ENCODE measurements at regions not wholly inside any gene's neighbourhood (a gene's known extent, or its start where the extent isn't known, plus 50 kb on each side); places are given as distances from the start of the nearest gene placed in this dataset.

- Mint-ChIP-seq H3K27ac (no peak overlapping the region), H3K4me1 (ENCODE audit: low read depth) (no peaks in the 10 kb centered on the region), H3K4me3 (no peak overlapping the region), H3K27me3 (no peaks in the 10 kb centered on the region), H3K9me3 (peaks cover 10% of the 10 kb centered on the region), H3K36me3 (no peaks in the 10 kb centered on the region)
- DNase-seq = no peak
- intact Hi-C loops (cut with micrococcal nuclease) = no loop called here
- CTCF ChIA-PET = interaction anchor here (1.0 kb wide), 1 partner anchor 9 kb away, joined by 3 read pairs; no protein-coding TSS in a partner anchor
- POLR2A ChIA-PET = no interaction called here
Measured at GRCh38 chr13:34017231-34017630, 199.3 kb downstream of the RFC3 start.

DNA sequence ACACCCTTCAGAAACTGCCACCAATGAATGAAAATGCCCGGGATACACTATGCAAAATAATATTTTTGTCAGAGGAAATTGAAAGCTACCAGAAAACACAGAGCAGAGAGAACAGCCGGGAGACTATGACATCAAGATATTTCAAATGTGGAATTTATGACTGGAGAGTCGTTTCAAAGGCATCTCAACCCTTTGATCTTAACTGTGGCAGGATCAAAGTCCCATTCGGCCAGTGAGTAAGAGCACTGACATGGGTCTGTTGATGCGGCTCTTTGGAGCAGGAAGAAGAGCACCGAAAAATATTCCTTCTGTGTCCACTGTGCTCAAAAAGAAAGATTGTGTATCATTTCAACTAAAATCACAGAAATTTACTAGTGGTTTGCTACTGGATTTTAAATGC lies 201.9 kb downstream of the RFC3 start:
- CTCF ChIA-PET = no interaction called here
- POLR2A ChIA-PET = no interaction called here
- no peak for DNase-seq

DNA sequence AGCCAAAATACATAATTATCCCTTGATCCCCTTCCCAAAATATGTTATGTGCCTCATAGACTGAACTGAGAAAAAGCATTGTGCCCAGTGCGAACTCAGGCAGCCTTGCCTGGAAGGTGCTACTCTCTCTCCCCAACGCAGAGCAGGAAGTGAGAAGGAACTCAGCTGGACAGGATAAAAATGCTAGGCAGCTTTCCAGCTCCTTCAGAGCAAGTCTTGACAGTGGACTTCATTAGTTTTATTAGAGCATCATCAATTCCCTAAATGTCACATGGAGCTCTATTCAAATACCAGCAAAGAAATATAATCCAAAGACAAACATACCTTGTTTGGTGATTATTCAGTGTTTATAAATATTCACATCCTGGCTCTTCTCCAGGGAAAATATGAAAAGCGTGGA lies 202.4 kb downstream of the RFC3 start:
- H3K36me3 Mint-ChIP-seq = no peaks in the 10 kb centered on the region
- ChIA-PET POLR2A (no interaction called here), CTCF (no interaction called here)
- intact Hi-C loops (cut with micrococcal nuclease) = no loop called here
- H3K4me1 Mint-ChIP-seq (ENCODE audit: low read depth) = no peaks in the 10 kb centered on the region
- DNase-seq = no peak
- H3K27ac Mint-ChIP-seq = no peak overlapping the region
- no peak overlapping the region for H3K4me3 Mint-ChIP-seq
- no peaks in the 10 kb centered on the region for H3K27me3 Mint-ChIP-seq
- H3K9me3 Mint-ChIP-seq = peaks cover 11% of the 10 kb centered on the region

More for the DNA sequence above, 201.9 kb downstream of the RFC3 start:
- Mint-ChIP-seq H3K27me3 (no peaks in the 10 kb centered on the region), H3K4me3 (no peak overlapping the region), H3K9me3 (peaks cover 11% of the 10 kb centered on the region), H3K36me3 (no peaks in the 10 kb centered on the region), H3K27ac (no peak overlapping the region), H3K4me1 (ENCODE audit: low read depth) (no peaks in the 10 kb centered on the region)
- intact Hi-C loops (cut with micrococcal nuclease) = no loop called here

- Mint-ChIP-seq H3K9me3 (peaks cover 11% of the 10 kb centered on the region), H3K4me3 (no peak overlapping the region), H3K36me3 (no peaks in the 10 kb centered on the region), H3K4me1 (ENCODE audit: low read depth) (no peaks in the 10 kb centered on the region), H3K27ac (no peak overlapping the region), H3K27me3 (no peaks in the 10 kb centered on the region)
- POLR2A ChIA-PET = no interaction called here
- DNase-seq = no peak
- CTCF ChIA-PET = no interaction called here
- intact Hi-C loops (cut with micrococcal nuclease) = no loop called here
Measured at GRCh38 chr13:34021619-34022018, 203.7 kb downstream of the RFC3 start.

DNA sequence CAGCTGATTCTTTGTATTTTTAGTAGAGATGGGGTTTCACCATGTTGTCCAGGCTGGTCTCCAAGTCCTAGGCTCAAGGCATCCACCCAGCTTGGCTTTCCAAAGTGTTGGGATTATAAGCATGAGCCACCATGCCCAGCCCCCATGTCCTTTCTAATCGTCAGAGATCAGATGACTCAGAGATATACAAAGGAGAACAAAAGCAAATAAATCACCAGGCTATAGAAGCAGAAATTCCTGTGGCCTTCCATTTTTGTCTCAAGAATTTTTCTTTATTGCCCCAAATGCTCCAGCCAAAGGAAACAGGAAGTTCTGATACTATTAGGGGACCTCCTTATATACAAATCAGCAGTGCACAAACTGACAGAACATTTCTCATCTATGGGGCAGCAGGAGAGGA lies 207.8 kb downstream of the RFC3 start:
- Mint-ChIP-seq H3K4me3 (no peak overlapping the region), H3K27ac (no peak overlapping the region), H3K27me3 (no peaks in the 10 kb centered on the region), H3K9me3 (peaks cover 13% of the 10 kb centered on the region), H3K4me1 (ENCODE audit: low read depth) (no peaks in the 10 kb centered on the region), H3K36me3 (no peaks in the 10 kb centered on the region)
- ChIA-PET CTCF (no interaction called here), POLR2A (no interaction called here)
- intact Hi-C loops (cut with micrococcal nuclease) = no loop called here
- DNase-seq = no peak

DNA sequence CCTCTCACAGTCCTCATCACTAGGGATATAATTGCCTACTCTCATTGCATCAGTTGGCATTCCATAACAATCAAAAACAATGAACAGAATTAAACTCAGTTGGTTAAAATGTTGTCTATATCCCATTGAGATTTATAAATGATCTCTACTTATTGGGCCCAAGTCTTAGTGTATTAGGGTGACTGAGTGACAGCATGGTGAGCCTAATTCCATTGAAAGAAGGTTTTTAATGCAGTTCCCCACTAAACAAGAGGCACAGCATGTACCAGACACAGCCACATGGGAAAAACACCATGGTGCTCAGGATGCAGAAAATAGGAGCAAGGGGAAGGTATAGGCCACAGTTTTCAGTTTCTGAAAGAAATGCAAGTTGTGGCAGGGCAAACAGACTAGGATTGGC lies 208.4 kb downstream of the RFC3 start:
- Mint-ChIP-seq H3K4me3 (no peak overlapping the region), H3K9me3 (peaks cover 12% of the 10 kb centered on the region), H3K27me3 (no peaks in the 10 kb centered on the region), H3K36me3 (no peaks in the 10 kb centered on the region), H3K4me1 (ENCODE audit: low read depth) (no peaks in the 10 kb centered on the region), H3K27ac (no peak overlapping the region)
- intact Hi-C loops (cut with micrococcal nuclease) = no loop called here
- no peak for DNase-seq
- ChIA-PET POLR2A (no interaction called here), CTCF (interaction anchor here (1.2 kb wide), 1 partner anchor 9 kb away, joined by 3 read pairs; no protein-coding TSS in a partner anchor)

DNA sequence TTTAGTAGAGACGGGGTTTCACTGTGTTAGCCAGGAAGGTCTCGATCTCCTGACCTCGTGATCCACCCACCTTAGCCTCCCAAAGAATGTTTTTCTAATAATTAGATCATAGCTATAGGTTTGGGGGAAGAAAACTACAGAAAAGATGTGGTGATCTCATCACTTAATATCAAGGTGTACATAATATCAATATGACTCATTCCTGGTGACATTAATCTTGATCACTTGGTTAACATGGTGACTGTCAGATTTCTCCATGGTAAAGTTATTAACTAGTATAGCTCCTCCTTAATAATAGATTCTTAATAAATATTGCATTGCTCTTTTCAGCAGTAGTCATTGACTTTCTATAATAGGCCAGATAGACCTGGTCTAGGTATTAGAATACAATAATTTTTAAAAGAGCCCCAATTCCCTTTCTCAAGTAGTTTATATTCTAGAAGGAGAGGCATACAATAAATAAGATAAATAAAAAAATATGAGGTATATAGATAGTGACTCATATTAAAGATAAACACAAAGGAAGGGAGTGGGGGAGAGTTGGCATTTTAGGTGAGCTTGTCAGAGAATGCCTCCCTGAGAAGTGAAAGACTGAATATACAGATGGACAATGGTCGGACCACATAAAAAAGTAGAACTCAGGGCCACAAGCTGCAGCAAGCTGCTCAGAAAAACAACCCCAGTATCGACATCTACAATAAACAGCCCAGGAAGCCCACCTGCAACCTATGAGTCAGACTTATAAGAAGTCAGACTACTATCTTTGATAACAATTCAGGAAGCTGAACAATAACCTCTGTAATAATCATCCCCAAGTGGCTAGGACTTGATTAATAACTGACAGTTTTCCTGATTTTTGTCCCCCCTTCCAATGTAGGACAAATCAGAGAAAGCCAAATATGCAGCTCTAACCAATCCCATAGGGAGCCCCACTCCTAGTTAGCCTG lies 210.8 kb downstream of the RFC3 start:
- intact Hi-C loops (cut with micrococcal nuclease) = no loop called here
- Mint-ChIP-seq H3K9me3 (peaks cover 2% of the 10 kb centered on the region), H3K27ac (no peak overlapping the region), H3K4me1 (ENCODE audit: low read depth) (no peaks in the 10 kb centered on the region), H3K27me3 (no peaks in the 10 kb centered on the region), H3K36me3 (no peaks in the 10 kb centered on the region), H3K4me3 (no peak overlapping the region)
- DNase-seq = no peak
- ChIA-PET POLR2A (no interaction called here), CTCF (no interaction called here)

- Mint-ChIP-seq H3K36me3 (no peaks in the 10 kb centered on the region), H3K4me1 (ENCODE audit: low read depth) (no peaks in the 10 kb centered on the region), H3K4me3 (no peak overlapping the region), H3K27ac (no peak overlapping the region), H3K27me3 (no peaks in the 10 kb centered on the region), H3K9me3 (peaks cover 2% of the 10 kb centered on the region)
- no peak for DNase-seq
- intact Hi-C loops (cut with micrococcal nuclease) = no loop called here
- ChIA-PET CTCF (no interaction called here), POLR2A (no interaction called here)
Measured at GRCh38 chr13:34030782-34031181, 212.8 kb downstream of the RFC3 start.

GRCh38 chr13:34031610-34032009 lies 213.7 kb downstream of the RFC3 start:
- intact Hi-C loops (cut with micrococcal nuclease) = no loop called here

DNA sequence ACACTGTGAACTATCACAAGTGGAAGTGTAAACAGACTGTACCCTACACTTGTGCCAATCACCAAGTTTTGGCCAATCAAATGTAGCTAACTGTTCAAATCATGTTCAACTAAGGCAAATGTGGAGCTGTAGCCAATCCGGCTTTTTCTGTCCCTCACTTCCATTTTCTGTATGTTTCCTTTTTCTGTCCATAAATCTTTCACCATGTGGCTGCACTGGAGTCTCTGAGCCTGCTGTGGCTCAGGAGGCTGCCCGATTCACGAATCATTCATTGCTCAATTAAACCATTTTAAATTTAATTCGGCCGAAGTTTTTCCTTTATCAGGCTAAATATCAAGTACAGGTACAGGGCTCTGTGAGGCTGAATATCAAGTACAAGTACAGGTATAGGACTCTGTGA lies 216.5 kb downstream of the RFC3 start:
- no peaks in the 10 kb centered on the region for H3K27me3 Mint-ChIP-seq
- no peaks in the 10 kb centered on the region for H3K9me3 Mint-ChIP-seq
- CTCF ChIA-PET = no interaction called here
- no peaks in the 10 kb centered on the region for H3K4me1 Mint-ChIP-seq (ENCODE audit: low read depth)
- no peak for DNase-seq
- POLR2A ChIA-PET = no interaction called here
- intact Hi-C loops (cut with micrococcal nuclease) = no loop called here
- no peaks in the 10 kb centered on the region for H3K36me3 Mint-ChIP-seq
- no peak overlapping the region for H3K4me3 Mint-ChIP-seq
- H3K27ac Mint-ChIP-seq = no peak overlapping the region

More at GRCh38 chr13:34031610-34032009, 213.7 kb downstream of the RFC3 start:
- no peaks in the 10 kb centered on the region for H3K36me3 Mint-ChIP-seq
- ChIA-PET CTCF (no interaction called here), POLR2A (no interaction called here)
- no peaks in the 10 kb centered on the region for H3K27me3 Mint-ChIP-seq
- no peaks in the 10 kb centered on the region for H3K4me1 Mint-ChIP-seq (ENCODE audit: low read depth)
- no peak overlapping the region for H3K27ac Mint-ChIP-seq
- H3K4me3 Mint-ChIP-seq = no peak overlapping the region
- no peak for DNase-seq
- H3K9me3 Mint-ChIP-seq = peaks cover 2% of the 10 kb centered on the region

DNA sequence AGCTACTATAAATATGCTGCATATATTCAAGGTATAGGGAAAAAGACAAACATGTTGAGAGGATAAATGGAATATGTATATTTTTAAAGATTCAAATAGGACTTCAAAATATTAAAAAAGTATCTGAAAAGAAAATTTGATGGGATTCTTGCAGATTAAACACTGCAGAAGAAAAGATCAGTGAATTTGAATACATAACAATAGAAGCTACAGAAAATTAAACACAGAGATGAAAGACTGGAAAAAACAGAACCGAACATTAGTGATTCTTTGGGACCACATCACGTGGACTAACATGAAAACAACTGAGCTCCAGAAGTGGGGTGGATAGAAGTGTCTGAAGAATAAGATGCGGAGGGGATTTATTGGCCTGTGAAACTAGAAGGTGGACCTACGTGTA lies 217.2 kb downstream of the RFC3 start:
- no peaks in the 10 kb centered on the region for H3K4me1 Mint-ChIP-seq (ENCODE audit: low read depth)
- no peak for DNase-seq
- H3K27me3 Mint-ChIP-seq = no peaks in the 10 kb centered on the region
- CTCF ChIA-PET = no interaction called here
- no peak overlapping the region for H3K27ac Mint-ChIP-seq
- intact Hi-C loops (cut with micrococcal nuclease) = no loop called here
- no peaks in the 10 kb centered on the region for H3K9me3 Mint-ChIP-seq
- no peaks in the 10 kb centered on the region for H3K36me3 Mint-ChIP-seq
- no peak overlapping the region for H3K4me3 Mint-ChIP-seq
- POLR2A ChIA-PET = no interaction called here

DNA sequence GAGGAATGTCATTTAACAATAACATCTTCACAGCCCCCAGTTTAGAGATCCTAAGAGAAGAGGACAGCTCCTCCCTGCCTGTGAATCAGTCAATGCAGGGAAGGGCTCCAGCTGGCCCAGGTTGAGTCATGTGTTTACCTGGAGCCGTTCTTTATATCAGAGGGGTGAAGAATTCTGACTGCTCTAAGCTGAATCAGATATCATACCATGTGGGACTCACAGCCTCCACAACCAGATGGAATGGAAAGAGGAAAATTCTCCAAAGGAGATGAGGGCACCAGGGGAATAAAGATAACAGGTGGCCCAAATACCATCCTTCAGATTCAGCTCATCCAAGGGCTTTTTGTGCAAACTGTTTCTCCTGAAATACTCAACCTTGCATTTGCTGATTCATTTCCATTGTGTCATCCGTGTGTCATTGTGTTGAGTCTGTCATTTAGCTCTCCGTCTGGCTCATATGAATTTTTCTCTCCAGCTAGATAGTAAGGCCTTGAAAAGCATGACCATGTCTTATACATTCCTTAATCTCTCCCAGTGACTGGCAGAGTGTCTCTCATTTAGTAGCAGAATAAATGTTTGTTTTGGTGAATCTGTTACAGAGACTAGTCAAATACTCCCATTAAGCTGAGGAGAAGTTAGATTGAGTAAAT lies 217.9 kb downstream of the RFC3 start:
- ChIA-PET POLR2A (no interaction called here), CTCF (interaction anchor here (0.6 kb wide), 1 partner anchor 103 kb away, joined by 3 read pairs; no protein-coding TSS in a partner anchor)
- Mint-ChIP-seq H3K36me3 (no peaks in the 10 kb centered on the region), H3K4me1 (ENCODE audit: low read depth) (no peaks in the 10 kb centered on the region), H3K27me3 (no peaks in the 10 kb centered on the region), H3K9me3 (no peaks in the 10 kb centered on the region), H3K27ac (no peak overlapping the region), H3K4me3 (no peak overlapping the region)
- intact Hi-C loops (cut with micrococcal nuclease) = no loop called here
- DNase-seq = no peak
